Hematopoietic multipotent progenitor cell (in vitro differentiated cells): ENCODE measurements at regions not wholly inside any gene's neighbourhood (a gene's known extent, or its start where the extent isn't known, plus 50 kb on each side); places are given as distances from the start of the nearest gene placed in this dataset.
"Not testable (repeated sequence)": the region's sequence is repeated elsewhere in the genome, so short reads cannot be mapped to it uniquely, and the experiment has no call there.

Experiments
- DNase-seq, 3 donors: peaks; one replicate each; pipeline ENCODE4 v3.0.0-alpha.2; 2011 to 2015; ENCODE audit warnings: low read depth in 2 of 3, low spot score in 2 of 3

DNA sequence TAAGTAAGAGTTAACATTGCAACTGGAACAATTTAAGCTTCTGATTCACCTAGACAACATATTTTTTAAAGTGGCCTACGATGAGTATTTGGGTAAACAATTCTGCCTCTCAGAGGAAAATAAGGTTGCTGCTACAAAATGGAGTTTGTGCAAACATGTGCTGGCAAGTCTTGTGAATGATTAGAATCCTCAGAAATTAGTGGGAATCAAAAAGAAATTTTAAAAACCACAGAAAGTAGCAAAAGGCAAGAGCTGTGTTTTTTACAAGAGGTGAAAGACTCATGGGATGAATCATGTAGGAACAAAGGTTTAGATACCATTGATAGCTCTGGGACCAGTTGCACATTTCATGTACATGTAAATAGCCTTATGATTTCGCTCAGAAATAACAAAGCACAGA is 561.6 kb downstream of the TAF11L14 start:
- no peak for DNase-seq

- DNase-seq = no peak
Observed at GRCh38 chr5:18197734-18198133, 563.5 kb downstream of the TAF11L14 start.

GRCh38 chr5:18202164-18202563 is 567.9 kb downstream of the TAF11L14 start:
- DNase-seq = no peak

DNA sequence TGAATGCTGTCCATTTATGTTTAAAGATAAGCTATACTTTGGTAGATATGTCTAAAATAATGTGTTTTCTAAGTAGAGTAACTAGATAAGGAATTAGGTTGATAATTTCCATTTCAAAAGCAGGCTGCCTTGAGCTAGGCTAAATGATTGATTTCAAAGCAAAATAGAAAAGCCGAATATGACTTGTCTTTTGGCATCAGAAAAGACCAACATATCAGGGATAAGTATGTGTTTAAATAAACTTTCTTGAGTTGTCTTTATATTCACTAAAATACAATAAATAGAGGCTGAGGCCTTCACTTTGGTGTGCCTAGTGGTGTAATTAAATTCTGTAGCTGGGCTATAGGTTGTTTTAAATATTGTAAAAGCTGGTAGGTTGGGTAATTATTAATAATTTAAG is 569.0 kb downstream of the TAF11L14 start:
- no peak for DNase-seq

GRCh38 chr5:18213666-18214065 is 579.4 kb downstream of the TAF11L14 start:
- no peak for DNase-seq

GRCh38 chr5:18216016-18216415 is 581.8 kb downstream of the TAF11L14 start:
- no peak for DNase-seq

DNA sequence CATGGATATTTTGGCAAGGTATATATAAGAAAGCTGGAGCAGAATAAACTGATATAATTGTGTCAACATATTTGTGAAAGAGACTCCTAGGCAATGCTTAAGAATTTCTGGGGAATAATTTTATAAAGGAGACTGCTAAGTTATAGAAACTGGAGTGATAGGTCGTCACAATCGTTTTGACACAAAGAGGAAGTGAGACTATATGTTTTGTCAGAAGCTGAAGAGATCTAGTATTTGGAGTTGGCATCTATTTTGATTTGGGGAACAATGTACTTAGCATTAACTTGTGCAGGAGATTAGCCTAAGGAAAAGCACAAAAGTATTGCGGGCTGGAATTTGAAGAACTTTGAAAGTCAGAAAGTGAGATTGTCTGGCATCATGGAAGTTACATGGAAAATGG is 582.5 kb downstream of the TAF11L14 start:
- no peak for DNase-seq

DNA sequence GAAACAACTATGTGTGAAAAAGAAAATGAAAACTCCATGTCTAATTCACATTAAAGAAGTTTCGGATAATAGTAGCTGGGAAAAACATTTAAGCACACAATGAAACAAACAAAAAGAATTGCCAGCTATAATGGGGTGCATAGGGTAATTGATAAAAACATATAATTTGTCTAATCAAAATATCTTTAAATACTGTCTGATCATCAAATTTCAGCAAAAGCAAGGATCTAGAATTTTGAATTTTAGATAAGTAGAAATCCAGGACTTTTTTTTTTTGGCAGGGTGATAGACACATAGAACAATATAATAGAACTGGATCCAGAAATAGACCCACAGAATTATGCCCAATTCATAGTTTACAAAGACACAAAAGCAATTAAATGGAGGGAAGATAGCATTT is 585.0 kb downstream of the TAF11L14 start:
- DNase-seq = no peak

- DNase-seq = no peak
Observed at GRCh38 chr5:18220631-18221030, 586.4 kb downstream of the TAF11L14 start.

DNA sequence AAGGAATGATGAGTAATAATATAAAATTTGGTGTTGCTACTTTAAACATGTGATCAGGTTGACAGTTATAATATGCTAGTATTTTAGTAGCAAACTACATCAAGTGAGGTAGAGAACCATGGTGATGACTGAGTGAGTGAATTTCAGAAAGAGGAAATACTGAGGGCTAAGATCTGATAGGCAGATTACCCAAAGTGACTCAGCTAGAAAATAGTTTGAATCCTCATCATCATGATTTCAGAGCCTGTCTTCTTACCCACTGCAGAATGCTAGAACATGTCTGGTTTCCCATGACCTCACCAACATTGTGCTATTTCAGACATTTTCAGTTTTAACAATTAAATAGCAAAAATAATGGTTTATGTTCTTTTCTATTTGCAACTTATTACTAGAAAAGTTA is 602.1 kb downstream of the TAF11L14 start:
- peak in 2 of 3 donors; percentile 0 to 35 for DNase-seq

DNA sequence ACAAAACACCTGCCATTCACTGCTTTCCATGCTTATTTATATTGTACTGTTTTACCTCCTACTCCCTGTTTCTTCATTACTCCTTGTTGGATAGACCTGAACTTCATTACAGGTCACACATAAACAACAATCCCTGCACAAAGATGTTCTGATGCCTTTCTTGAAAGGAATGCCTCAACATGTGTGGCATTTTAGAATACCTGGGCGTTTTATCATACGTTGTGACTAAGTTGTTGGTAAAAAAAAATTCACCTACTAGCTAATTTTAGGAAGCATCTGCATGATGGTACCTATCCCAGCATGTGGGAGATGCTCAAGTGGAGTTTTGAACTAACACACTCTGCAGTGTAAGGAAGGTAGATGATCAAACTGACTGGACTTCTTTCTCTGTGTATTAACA is 604.1 kb downstream of the TAF11L14 start:
- no peak for DNase-seq

DNA sequence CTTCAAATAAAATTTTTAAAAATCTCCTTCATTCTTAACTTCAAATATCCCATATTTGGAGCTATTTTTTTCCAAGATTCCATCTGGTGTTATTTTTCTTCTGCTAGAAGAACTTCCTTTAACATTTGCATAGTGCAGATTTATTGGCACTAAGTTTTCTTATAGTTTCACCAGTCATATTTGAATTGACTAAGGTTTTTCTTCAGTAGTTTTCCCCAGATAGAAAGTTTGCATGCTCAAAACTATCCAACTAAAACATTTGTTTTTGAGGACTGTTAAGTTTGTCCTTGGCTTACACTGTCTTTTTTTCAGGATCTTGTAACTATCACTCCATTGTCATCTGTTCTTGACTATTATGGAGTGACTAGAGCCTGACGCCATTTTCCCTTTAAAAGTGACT is 606.7 kb downstream of the TAF11L14 start:
- no peak for DNase-seq

DNA sequence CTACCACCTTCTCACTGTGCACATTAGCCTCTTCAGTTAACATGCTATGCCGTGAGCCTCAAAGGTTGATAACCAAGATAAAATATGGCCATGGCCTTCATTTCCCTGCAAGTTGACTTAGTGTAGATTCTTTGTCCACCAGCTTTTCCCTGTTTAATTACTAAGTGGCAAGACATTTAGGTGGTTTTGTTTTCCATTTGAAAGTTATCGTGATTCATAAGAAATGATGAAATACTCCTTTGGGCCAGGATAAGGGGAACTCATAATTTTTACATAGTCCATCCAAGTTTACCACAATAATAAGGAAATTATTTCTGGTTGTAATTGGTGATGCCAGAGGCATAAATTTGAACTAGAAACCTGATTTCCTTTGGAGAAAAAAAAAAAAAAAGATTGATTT is 609.6 kb downstream of the TAF11L14 start:
- no peak for DNase-seq

DNA sequence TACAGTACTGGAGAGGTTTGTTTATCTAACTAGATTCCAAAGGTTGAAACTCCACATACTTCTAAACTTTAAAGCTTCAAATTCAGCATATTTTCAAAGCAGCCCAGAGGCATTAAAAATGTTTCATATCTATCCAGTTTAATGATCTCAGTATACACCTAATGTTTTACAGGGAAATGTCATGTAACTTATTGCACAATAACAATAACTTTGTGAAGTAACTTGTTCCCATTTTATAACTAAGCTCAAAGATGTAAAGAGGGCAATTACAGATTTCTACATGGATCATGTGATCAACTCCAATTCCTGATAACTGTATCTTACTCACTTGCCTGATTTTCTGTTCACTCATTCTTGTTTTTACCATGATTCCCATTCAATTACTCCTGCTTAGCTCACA is 610.0 kb downstream of the TAF11L14 start:
- no peak for DNase-seq

DNA sequence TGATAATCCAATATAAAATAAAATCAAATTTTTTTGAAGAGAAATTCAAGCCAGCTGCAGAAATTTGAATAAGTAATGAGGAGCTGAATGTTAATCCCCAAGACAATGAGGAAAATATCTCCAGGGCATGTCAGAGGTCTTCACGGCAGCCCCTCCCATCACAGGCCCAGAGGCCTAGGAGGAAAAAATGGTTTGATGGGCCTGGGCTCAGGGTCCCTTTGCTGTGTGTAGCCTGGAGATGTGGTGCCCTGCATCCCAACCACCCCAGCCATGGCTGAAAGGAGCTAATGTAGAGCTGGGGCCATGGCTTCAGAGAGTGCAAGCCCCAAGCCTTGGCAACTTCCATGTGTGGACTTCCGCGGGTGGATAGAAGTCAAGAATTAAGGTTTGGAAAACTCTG is 618.3 kb downstream of the TAF11L14 start:
- DNase-seq = no peak

DNA sequence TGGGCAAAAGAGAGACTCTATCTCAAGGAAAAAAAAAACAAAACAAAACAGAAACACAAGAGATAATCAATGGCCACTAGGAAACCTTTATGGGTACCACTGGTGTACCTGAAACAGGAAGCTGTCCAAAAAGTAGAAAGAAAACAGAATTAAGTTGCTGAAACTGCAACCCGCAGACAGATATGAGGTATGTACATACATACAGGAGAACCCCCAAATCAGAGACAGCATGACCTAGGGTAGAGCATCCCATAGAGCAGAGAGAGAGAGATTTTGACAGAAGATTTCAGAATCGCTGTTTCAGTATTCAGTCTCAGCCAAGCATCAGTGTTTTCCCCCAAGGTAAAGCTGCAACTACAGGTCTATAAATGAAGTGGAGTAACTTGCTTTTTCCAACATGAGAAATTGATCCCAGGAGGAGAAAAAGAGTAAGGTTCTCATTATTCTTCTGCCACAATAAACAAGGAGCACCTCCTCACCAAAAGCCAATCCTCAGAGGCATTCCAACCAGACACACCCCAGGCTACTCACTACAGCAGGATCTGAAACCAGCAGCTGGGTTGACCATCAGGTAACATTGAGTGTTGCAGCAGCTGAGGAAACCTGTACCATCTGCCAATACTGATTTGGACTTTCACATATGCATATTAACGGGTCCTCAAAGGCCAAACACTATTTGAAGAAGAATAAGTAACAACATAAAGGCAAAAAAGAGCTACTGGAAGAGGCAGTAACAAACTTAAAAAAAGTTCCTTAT is 630.0 kb downstream of the TAF11L14 start:
- no peak for DNase-seq

- no peak for DNase-seq
Observed at GRCh38 chr5:18270635-18271338, 636.5 kb downstream of the TAF11L14 start.

- DNase-seq = no peak
Observed at GRCh38 chr5:18276939-18277338, 642.7 kb downstream of the TAF11L14 start.

DNA sequence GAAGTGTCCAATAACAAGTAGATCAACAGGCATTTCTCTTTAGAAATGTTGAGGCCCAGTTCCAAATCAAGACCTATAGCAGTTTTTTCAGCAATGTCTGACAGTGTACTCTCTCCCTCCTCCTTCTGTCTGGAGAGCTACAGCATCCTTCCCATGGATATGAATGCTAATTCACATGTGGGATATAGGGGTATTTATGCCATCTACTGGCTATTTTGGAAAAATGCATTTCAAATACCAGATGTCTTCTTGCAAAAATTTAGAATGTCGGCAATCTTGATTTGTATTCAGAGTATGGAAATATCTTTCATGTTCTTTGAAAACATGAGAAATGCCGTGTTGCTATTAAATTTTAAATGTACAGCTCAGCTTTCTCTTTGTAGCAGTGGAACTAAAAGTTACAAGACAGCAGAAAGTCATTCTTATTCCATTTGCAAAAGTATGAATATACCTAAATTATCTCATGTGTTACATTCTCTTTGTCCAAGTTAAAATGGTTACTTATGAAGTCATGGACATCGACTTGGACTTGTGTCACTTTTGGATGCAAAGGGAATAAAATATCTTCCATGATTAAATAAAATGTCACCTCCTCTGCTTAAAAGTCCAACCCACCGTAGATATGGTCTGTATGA is 647.8 kb downstream of the TAF11L14 start:
- peak in 2 of 3 donors; percentile 14 to 43 for DNase-seq

GRCh38 chr5:18285257-18285656 is 651.0 kb downstream of the TAF11L14 start:
- DNase-seq = no peak

GRCh38 chr5:18292146-18292545 is 657.9 kb downstream of the TAF11L14 start:
- DNase-seq = no peak

- DNase-seq = not testable (repeated sequence)
Observed at GRCh38 chr5:18295696-18296095, 661.4 kb downstream of the TAF11L14 start.
